ENCODE measurements at regions not wholly inside any gene's neighbourhood (a gene's known extent, or its start where the extent isn't known, plus 50 kb on each side); places are given as distances from the start of the nearest gene placed in this dataset.
"Not testable (repeated sequence)": the region's sequence is repeated elsewhere in the genome, so short reads cannot be mapped to it uniquely, and the experiment has no call there.

- TF ChIP-seq, protein P1, sequence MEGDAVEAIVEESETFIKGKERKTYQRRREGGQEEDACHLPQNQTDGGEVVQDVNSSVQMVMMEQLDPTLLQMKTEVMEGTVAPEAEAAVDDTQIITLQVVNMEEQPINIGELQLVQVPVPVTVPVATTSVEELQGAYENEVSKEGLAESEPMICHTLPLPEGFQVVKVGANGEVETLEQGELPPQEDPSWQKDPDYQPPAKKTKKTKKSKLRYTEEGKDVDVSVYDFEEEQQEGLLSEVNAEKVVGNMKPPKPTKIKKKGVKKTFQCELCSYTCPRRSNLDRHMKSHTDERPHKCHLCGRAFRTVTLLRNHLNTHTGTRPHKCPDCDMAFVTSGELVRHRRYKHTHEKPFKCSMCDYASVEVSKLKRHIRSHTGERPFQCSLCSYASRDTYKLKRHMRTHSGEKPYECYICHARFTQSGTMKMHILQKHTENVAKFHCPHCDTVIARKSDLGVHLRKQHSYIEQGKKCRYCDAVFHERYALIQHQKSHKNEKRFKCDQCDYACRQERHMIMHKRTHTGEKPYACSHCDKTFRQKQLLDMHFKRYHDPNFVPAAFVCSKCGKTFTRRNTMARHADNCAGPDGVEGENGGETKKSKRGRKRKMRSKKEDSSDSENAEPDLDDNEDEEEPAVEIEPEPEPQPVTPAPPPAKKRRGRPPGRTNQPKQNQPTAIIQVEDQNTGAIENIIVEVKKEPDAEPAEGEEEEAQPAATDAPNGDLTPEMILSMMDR (IDR thresholded peaks at IDR 0.05): not testable (repeated sequence)
- not testable (repeated sequence) for TF ChIP-seq POLR2A (IDR thresholded peaks at IDR 0.05)
Observed at GRCh38 chr13:61205898-61206297, 209.8 kb downstream of the PCDH20 start.
